IMR-90 (cell line): ENCODE measurements at regions not wholly inside any gene's neighbourhood (a gene's known extent, or its start where the extent isn't known, plus 50 kb on each side); places are given as distances from the start of the nearest gene placed in this dataset.

ENCODE experiments used
- ATAC-seq: fragments of 200-7000 bp; cut with Tn5 transposase; 2 replicates; pipeline ENCODE4 v1.9.1; 2020; ENCODE audit warnings: low read depth, mild to moderate bottlenecking, moderate library complexity
- BruUV-seq: library from RNA; stranded (reverse); fragments of 400-500 nt; replicated peaks from 2 replicates; lab custom pipeline; 2021; lab: Mats Ljungman, UMichigan
- CTCF ChIA-PET: fragments of 300-600 bp; formaldehyde crosslinking; extraction: SDS; loops from one replicate; lab custom pipeline; 2021; ENCODE audit warnings: antibody characterized with exemption; lab: Yijun Ruan, JAX
- POLR2A ChIA-PET: fragments of 300-600 bp; sonication (Branson Sonifier 250); formaldehyde crosslinking; loops from one replicate; lab custom pipeline; 2022; ENCODE audit warnings: antibody characterized with exemption; ENCODE audit not compliant: unreplicated experiment; lab: Charles Lee
- DNase-seq: peaks from one replicate; pipeline ENCODE4 v3.0.0; 2013
- H2AFZ ChIP-seq: replicated peaks from 2 replicates; pipeline ENCODE3; 2013; ENCODE audit warnings: low read length, mild to moderate bottlenecking; ENCODE audit not compliant: poor library complexity
- H2AK5ac ChIP-seq: 2 replicates; pipeline ENCODE4 v1.6.1; 2013; ENCODE audit warnings: low read depth, low read length, inconsistent platforms
- H2AK9ac ChIP-seq: replicated peaks from 2 replicates; pipeline ENCODE3; 2013; ENCODE audit warnings: mild to moderate bottlenecking, low read depth, low read length, moderate library complexity; ENCODE audit not compliant: poor library complexity
- H2BK120ac ChIP-seq: 2 replicates; pipeline ENCODE4 v1.6.1; 2013; ENCODE audit warnings: low read depth, low read length, inconsistent platforms
- H2BK15ac ChIP-seq: 3 replicates; pipeline ENCODE4 v1.6.1; 2013; ENCODE audit warnings: low read depth, low read length, inconsistent platforms
- H2BK20ac ChIP-seq: 2 replicates; pipeline ENCODE4 v1.6.1; 2013; ENCODE audit warnings: low read depth, mild to moderate bottlenecking, inconsistent platforms, low read length, moderate library complexity
- H2BK5ac ChIP-seq: 2 replicates; pipeline ENCODE4 v1.6.1; 2013; ENCODE audit warnings: mild to moderate bottlenecking, low read depth, low read length, inconsistent platforms; ENCODE audit not compliant: poor library complexity, severe bottlenecking
- H3K14ac ChIP-seq: replicated peaks from 2 replicates; pipeline ENCODE4 v1.6.1; 2013; ENCODE audit warnings: low read depth, low read length, inconsistent platforms
- H3K18ac ChIP-seq: 2 replicates; pipeline ENCODE4 v1.6.1; 2013; ENCODE audit warnings: low read depth, low read length, control low read depth
- H3K23ac ChIP-seq: 2 replicates; pipeline ENCODE4 v1.6.1; 2013; ENCODE audit warnings: low read depth, low read length, inconsistent platforms
- H3K27ac ChIP-seq: 2 replicates; pipeline ENCODE4 v1.5.1; 2013; ENCODE audit warnings: mild to moderate bottlenecking, control low read depth, low read length; ENCODE audit not compliant: insufficient read depth
- H3K27me3 ChIP-seq: 2 replicates; pipeline ENCODE4 v1.6.1; 2013; ENCODE audit warnings: low read length; ENCODE audit not compliant: control insufficient read depth, insufficient read depth
- H3K36me3 ChIP-seq: 2 replicates; pipeline ENCODE4 v1.6.1; 2013; ENCODE audit warnings: low read length, mixed read lengths; ENCODE audit not compliant: control insufficient read depth, insufficient read depth
- H3K4ac ChIP-seq: 2 replicates; pipeline ENCODE4 v1.6.1; 2013; ENCODE audit warnings: low read depth, low read length, inconsistent platforms
- H3K4me1 ChIP-seq: 2 replicates; pipeline ENCODE4 v1.6.1; 2013; ENCODE audit warnings: low read length, mixed read lengths; ENCODE audit not compliant: control insufficient read depth, insufficient read depth
- H3K4me2 ChIP-seq: 2 replicates; pipeline ENCODE4 v1.6.1; 2013; ENCODE audit warnings: low read depth, mild to moderate bottlenecking, control low read depth, low read length, moderate library complexity
- H3K4me3 ChIP-seq: 2 replicates; pipeline ENCODE4 v1.5.1; 2013; ENCODE audit warnings: low read depth, mild to moderate bottlenecking, control low read depth, low read length, moderate library complexity; ENCODE audit not compliant: insufficient read depth
- H3K56ac ChIP-seq: 2 replicates; pipeline ENCODE4 v1.6.1; 2013; ENCODE audit warnings: low read length, inconsistent platforms; ENCODE audit not compliant: insufficient read depth; ENCODE audit errors: extremely low read depth
- H3K79me1 ChIP-seq, 2 experiments: 2 replicates each; pipeline ENCODE4 v1.6.1; 2013; ENCODE audit warnings: low read length in 2 of 2, inconsistent platforms in 1 of 2, low read depth in 1 of 2
- H3K9ac ChIP-seq: 2 replicates; pipeline ENCODE4 v1.6.1; 2013; ENCODE audit warnings: low read depth, low read length, control low read depth
- H3K9me1 ChIP-seq: 2 replicates; pipeline ENCODE4 v1.6.1; 2013; ENCODE audit warnings: low read length, inconsistent platforms; ENCODE audit not compliant: insufficient read depth
- H3K9me3 ChIP-seq: 2 replicates; pipeline ENCODE4 v1.6.1; 2013; ENCODE audit warnings: low read length; ENCODE audit not compliant: control insufficient read depth, insufficient read depth
- H4K20me1 ChIP-seq: 2 replicates; pipeline ENCODE4 v1.6.1; 2013; ENCODE audit warnings: low read length, inconsistent platforms; ENCODE audit not compliant: insufficient read depth
- H4K5ac ChIP-seq: 2 replicates; pipeline ENCODE4 v1.6.1; 2013; ENCODE audit warnings: mild to moderate bottlenecking, low read depth, low read length, control low read depth
- H4K8ac ChIP-seq, 2 experiments: 2 replicates each; pipeline ENCODE4 v1.6.1; 2013; ENCODE audit warnings: low read depth in 2 of 2, low read length in 2 of 2, control low read depth in 1 of 2, inconsistent platforms in 1 of 2
- H4K91ac ChIP-seq: 2 replicates; pipeline ENCODE4 v1.6.1; 2013; ENCODE audit warnings: low read depth, low read length, inconsistent platforms; ENCODE audit not compliant: insufficient read depth
- CEBPB ChIP-seq: IDR thresholded peaks from 2 replicates; pipeline ENCODE4 v1.6.1; 2012; ENCODE audit warnings: low read depth, low read length, improper control_type of control experiment
- CTCF ChIP-seq: conservative IDR thresholded peaks from 2 replicates; pipeline ENCODE4 v1.5.1; 2012; ENCODE audit warnings: mild to moderate bottlenecking, low read depth, low read length, improper control_type of control experiment
- MAZ ChIP-seq: IDR thresholded peaks from 2 replicates; pipeline ENCODE4 v1.6.1; 2012; ENCODE audit warnings: low read depth, mild to moderate bottlenecking, low read length, improper control_type of control experiment, moderate library complexity, borderline replicate concordance
- MXI1 ChIP-seq: IDR thresholded peaks from 2 replicates; pipeline ENCODE4 v1.6.1; 2012; ENCODE audit warnings: low read depth, mild to moderate bottlenecking, low read length, moderate library complexity, borderline replicate concordance
- NFE2L2 ChIP-seq: fragments of 150-350 bp; IDR thresholded peaks from 2 replicates; pipeline ENCODE4 v1.6.1; 2016; ENCODE audit warnings: low read depth, mild to moderate bottlenecking, low read length
- POLR2A ChIP-seq: IDR thresholded peaks from 2 replicates; pipeline ENCODE4 v1.6.1; 2012; ENCODE audit warnings: mild to moderate bottlenecking, low read depth, low read length
- RCOR1 ChIP-seq: IDR thresholded peaks from 2 replicates; pipeline ENCODE4 v1.6.1; 2012; ENCODE audit warnings: mild to moderate bottlenecking, low read length, improper control_type of control experiment; ENCODE audit not compliant: insufficient replicate concordance
- RFX5 ChIP-seq: IDR thresholded peaks from 2 replicates; pipeline ENCODE4 v1.8.0; 2012; ENCODE audit warnings: low read depth, mild to moderate bottlenecking, low read length, moderate library complexity
- SMC3 ChIP-seq: fragments of 150-350 bp; IDR thresholded peaks from 2 replicates; pipeline ENCODE4 v1.6.1; 2016; ENCODE audit warnings: low read depth, mild to moderate bottlenecking, antibody characterized with exemption, low read length, moderate library complexity
- WGBS, 2 experiments: methylation state at CpG; one replicate each; pipeline versions ENCODE4 v1.1.5 to v1.1.7; 2013; ENCODE audit warnings: missing lambda C conversion rate in 2 of 2; ENCODE audit not compliant: insufficient read length in 1 of 2; ENCODE audit errors: extremely low coverage in 2 of 2; 5-methylcytosine and 5-hydroxymethylcytosine counted together
- dilution Hi-C: fragments of 300-500 bp; cut with HindIII; formaldehyde crosslinking; loops from one replicate; pipeline ENCODE4 v1.14.3; 2018; ENCODE audit warnings: low sequenced_read_pairs; ENCODE audit not compliant: unreplicated experiment
- in situ Hi-C: fragments of 300-500 bp; cut with MboI; formaldehyde crosslinking; loops from 3 replicates; pipeline ENCODE4 v1.14.3; 2019; ENCODE audit warnings: low sequenced_read_pairs, inconsistent platforms, mixed read lengths
- intact Hi-C: fragments of 100-400 bp; cut with micrococcal nuclease; formaldehyde crosslinking; loops from 2 replicates; pipeline ENCODE4 v1.10.0; 2022
- TF ChIP-seq, protein P1 (sequence below): fragments of 150-350 bp; IDR thresholded peaks from 2 replicates; pipeline ENCODE4 v1.6.1; 2016; ENCODE audit warnings: low read depth, mild to moderate bottlenecking, low read length, moderate library complexity, borderline replicate concordance
- TF ChIP-seq, protein P2 (sequence below): fragments of 150-350 bp; IDR thresholded peaks from 2 replicates; pipeline ENCODE4 v1.6.1; 2017; ENCODE audit warnings: mild to moderate bottlenecking, antibody characterized with exemption, low read length, low read depth

DNA sequence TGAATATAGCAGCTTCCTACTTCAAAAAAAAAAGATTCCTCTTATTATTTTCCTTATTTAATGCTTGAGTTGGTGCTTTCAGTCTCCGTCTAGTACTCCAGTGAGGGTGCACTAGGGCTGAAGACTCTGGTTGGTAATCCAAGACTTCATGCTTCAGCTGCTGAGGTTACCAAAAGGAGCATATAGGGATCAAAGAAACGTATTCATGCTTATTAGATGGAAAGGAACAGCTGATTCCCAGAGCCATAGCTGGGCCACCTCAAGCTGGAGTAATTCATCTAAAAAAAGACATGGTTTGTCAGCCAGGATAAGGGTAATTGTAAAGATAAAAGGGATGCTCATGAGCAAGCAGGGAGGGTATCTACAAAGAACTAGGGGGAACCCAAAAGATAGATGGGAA is 131.7 kb upstream of the FAM47B start:
- Histone ChIP-seq H4K20me1 (no peaks in the 10 kb centered on the region), H3K79me1 (no peaks in the 10 kb centered on the region), H3K18ac (peak overlapping the region; percentile 92; the same call in 1 of the 2 replicates), H2BK15ac (peak overlapping the region; percentile 44; the same call in 1 of the 3 replicates), H3K4ac (no peak overlapping the region), H3K23ac (no peak overlapping the region), H3K4me1 (peaks cover 3% of the 10 kb centered on the region; the same call in 1 of the 2 replicates), H2AFZ (no peak overlapping the region), H3K56ac (no peak overlapping the region), H3K9ac (no peak overlapping the region), H3K36me3 (no peaks in the 10 kb centered on the region), H3K9me3 (no peaks in the 10 kb centered on the region), H2BK20ac (no peak overlapping the region), H2AK9ac (no peak overlapping the region), H3K27me3 (no peaks in the 10 kb centered on the region), H3K9me1 (peaks cover 2% of the 10 kb centered on the region; the same call in 1 of the 2 replicates), H3K27ac (no peak overlapping the region), H2BK5ac (peak overlapping the region; percentile 66), H3K4me3 (no peak overlapping the region), H4K5ac (peak overlapping the region; percentile 4; the same call in 1 of the 2 replicates), H4K91ac (no peak overlapping the region), H3K14ac (no peak overlapping the region), H2BK120ac (no peak overlapping the region), H2AK5ac (no peak overlapping the region), H4K8ac (no peak overlapping the region), H3K4me2 (peak overlapping the region; percentile 65; the same call in 1 of the 2 replicates)
- intact Hi-C loops: loop anchor here (10.0 kb wide), 1 partner anchor 156 kb away; the partner anchor contains the start of gene TMEM47
- ChIA-PET POLR2A (no interaction called here), CTCF (no interaction called here)
- in situ Hi-C loops: no loop called here
- ATAC-seq (no peak), DNase-seq (no peak)
- no peak for TF ChIP-seq RCOR1
- TF ChIP-seq SMC3: no peak
- no peak for TF ChIP-seq POLR2A
- TF ChIP-seq, protein P1, sequence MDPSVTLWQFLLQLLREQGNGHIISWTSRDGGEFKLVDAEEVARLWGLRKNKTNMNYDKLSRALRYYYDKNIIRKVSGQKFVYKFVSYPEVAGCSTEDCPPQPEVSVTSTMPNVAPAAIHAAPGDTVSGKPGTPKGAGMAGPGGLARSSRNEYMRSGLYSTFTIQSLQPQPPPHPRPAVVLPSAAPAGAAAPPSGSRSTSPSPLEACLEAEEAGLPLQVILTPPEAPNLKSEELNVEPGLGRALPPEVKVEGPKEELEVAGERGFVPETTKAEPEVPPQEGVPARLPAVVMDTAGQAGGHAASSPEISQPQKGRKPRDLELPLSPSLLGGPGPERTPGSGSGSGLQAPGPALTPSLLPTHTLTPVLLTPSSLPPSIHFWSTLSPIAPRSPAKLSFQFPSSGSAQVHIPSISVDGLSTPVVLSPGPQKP: no peak
- no peak for TF ChIP-seq CTCF
- TF ChIP-seq, protein P2, sequence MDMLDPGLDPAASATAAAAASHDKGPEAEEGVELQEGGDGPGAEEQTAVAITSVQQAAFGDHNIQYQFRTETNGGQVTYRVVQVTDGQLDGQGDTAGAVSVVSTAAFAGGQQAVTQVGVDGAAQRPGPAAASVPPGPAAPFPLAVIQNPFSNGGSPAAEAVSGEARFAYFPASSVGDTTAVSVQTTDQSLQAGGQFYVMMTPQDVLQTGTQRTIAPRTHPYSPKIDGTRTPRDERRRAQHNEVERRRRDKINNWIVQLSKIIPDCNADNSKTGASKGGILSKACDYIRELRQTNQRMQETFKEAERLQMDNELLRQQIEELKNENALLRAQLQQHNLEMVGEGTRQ: no peak
- TF ChIP-seq MAZ: no peak
- no peak for TF ChIP-seq MXI1
- no peak for TF ChIP-seq CEBPB
- TF ChIP-seq NFE2L2: no peak
- no peak for TF ChIP-seq RFX5
- WGBS, 2 experiments: no CpG with 5 or more reads among the region's 2 CpGs
- BruUV-seq: no TSS peak
- dilution Hi-C loops: no loop called here
